ENCODE measurements at regions not wholly inside any gene's neighbourhood (a gene's known extent, or its start where the extent isn't known, plus 50 kb on each side); places are given as distances from the start of the nearest gene placed in this dataset.

GRCh38 chr1:30081379-30082102, 641.8 kb downstream of the MATN1 start:
- TF ChIP-seq CTCF (optimal IDR thresholded peaks at IDR 0.05 in 1 of 3, IDR thresholded peaks at IDR 0.05 in 1 of 3, conservative IDR thresholded peaks at IDR 0.05 in 1 of 3; ENCODE audit: extremely low read depth in 1 of 3, insufficient read depth in 2 of 3, low read length in 3 of 3), result no peak
- TF ChIP-seq EZH2 (IDR thresholded peaks at IDR 0.05; ENCODE audit: low read length), result no peak

All from keratinocyte (primary cell).